Astrocyte of the cerebellum (primary cell): ENCODE measurements at regions not wholly inside any gene's neighbourhood (a gene's known extent, or its start where the extent isn't known, plus 50 kb on each side); places are given as distances from the start of the nearest gene placed in this dataset.

Experiments
- DNase-seq: peaks from one replicate; pipeline ENCODE4 v3.0.0-alpha.2; 2011; ENCODE audit warnings: low read depth
- H3K4me3 ChIP-seq: 2 replicates; pipeline ENCODE4 v1.5.1; 2011; ENCODE audit warnings: mild to moderate bottlenecking, low read depth, low read length, moderate library complexity
- CTCF ChIP-seq: IDR thresholded peaks from 2 replicates; pipeline ENCODE4 v1.5.1; 2012; ENCODE audit warnings: low read length, low read depth, moderate library complexity, mild to moderate bottlenecking; ENCODE audit errors: missing control alignments
- in situ Hi-C: cut with HindIII; loops from 2 replicates; pipeline ENCODE4 v1.10.0; 2017; ENCODE audit warnings: low sequenced_read_pairs

- DNase-seq: no peak
- H3K4me3 ChIP-seq: no peak overlapping the region
- TF ChIP-seq CTCF: no peak
- in situ Hi-C loops: no loop called here
These were observed 146.4 kb downstream of the SNX10 start for GRCh38 chr7:26438078-26438477.

- no peak for DNase-seq
- no peak overlapping the region for H3K4me3 ChIP-seq
- in situ Hi-C loops: no loop called here
- no peak for TF ChIP-seq CTCF
These were observed 148.0 kb downstream of the SNX10 start for GRCh38 chr7:26439521-26440232.

DNA sequence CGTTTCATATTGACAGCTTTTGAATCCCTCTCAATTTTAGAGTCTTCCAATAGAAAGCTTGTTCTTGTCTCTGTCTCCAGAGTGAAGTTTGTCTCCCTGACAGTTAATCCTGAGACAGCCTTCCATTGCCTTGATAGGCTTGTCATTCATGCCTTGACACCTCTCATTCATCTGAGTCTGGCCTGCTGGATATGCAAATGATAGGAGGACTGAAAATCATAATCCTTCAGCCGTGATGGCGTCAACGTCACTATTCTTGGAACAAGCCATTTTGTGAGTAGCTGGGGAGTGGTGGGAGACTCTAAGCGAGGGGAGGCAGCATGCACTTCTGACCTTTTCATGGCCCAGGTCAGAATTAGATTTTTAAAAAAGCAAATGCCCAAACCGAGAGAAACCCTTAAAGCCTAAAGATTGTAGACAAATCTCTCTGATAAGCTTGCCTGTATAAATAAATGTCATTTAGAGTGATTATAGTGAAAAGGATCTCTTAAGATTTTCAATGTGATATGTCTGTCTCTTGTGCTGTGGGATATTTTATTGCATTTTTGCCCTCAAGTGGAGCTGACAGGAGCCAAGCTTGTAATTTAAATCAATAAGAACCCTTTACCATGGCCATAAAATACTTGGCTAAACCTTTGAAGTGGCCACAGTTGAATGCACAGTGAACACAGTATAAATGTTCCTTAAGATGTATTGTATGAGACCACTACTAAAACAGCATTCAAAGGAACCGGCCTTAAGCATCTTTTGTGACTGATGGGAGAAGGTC, 148.8 kb downstream of the SNX10 start:
- in situ Hi-C loops: no loop called here
- no peak for TF ChIP-seq CTCF
- no peak overlapping the region for H3K4me3 ChIP-seq
- no peak for DNase-seq

DNA sequence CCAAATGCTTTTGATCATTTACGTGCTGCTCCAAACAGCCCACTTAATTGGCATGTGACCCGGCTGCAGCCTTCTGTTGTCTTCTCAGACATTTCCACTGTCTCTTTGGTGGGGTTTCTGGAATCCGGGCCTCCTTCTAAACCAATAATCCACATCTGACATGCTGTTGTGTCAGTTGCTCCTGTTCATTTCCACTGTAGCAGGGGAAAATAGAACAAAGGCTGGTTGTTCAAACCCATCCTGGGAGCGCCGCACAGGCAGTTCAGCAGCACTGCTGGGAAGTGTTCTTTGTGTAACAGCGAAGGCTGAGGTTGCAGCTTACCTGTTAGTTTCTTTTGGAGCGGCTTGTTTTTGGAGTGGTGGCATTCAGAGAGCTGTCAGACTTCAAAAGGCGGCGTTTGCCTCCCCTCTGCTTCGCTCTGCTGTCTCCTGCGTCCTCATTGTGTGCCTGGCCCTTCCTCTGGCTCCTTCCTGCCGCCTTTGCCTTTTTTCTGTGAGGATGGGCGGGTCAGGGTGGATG, 149.4 kb downstream of the SNX10 start:
- DNase-seq: no peak
- TF ChIP-seq CTCF: no peak
- in situ Hi-C loops: no loop called here
- H3K4me3 ChIP-seq: no peak overlapping the region

GRCh38 chr7:26441611-26442277, 150.1 kb downstream of the SNX10 start:
- no peak for DNase-seq
- H3K4me3 ChIP-seq: no peak overlapping the region
- TF ChIP-seq CTCF: no peak
- in situ Hi-C loops: no loop called here

DNA sequence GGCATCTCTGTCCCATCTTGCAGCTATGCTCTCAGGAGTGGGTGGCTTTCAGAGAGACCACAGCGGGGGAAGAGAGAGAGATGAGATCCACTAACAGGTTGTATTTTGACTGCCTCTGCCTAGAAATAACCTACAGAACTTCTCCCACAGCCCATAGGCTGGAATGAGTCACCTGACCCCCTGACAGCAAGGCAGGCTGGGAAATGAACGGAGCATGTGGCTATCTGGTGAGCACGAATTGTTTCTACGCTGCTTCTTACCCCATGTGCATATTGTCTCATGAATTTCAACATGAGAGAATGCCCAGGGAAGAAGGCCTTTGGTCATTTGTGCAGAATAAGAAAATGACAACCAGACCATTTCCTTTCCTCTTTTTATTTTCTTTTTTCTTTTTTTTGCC, 151.3 kb downstream of the SNX10 start:
- no peak overlapping the region for H3K4me3 ChIP-seq
- no peak for DNase-seq
- TF ChIP-seq CTCF: no peak
- in situ Hi-C loops: no loop called here
